A673 (cell line): ENCODE measurements at regions not wholly inside any gene's neighbourhood (a gene's known extent, or its start where the extent isn't known, plus 50 kb on each side); places are given as distances from the start of the nearest gene placed in this dataset.

Source experiments
- EZH2 ChIP-seq: fragments of 200-600 bp; sonication (generic); IDR thresholded peaks from 2 replicates; pipeline ENCODE4 v1.6.1; 2017; ENCODE audit warnings: borderline replicate concordance, low read depth, mild to moderate bottlenecking, mixed read lengths, antibody characterized with exemption, low read length; ENCODE audit not compliant: poor library complexity, severe bottlenecking
- TF ChIP-seq, protein P1 (sequence below): fragments of 300-800, 200-600 bp; sonication (generic); conservative IDR thresholded peaks from 2 replicates; pipeline ENCODE4 v1.5.1; 2017; ENCODE audit warnings: low read depth, mild to moderate bottlenecking, antibody characterized with exemption, low read length, moderate library complexity, mixed read lengths

DNA sequence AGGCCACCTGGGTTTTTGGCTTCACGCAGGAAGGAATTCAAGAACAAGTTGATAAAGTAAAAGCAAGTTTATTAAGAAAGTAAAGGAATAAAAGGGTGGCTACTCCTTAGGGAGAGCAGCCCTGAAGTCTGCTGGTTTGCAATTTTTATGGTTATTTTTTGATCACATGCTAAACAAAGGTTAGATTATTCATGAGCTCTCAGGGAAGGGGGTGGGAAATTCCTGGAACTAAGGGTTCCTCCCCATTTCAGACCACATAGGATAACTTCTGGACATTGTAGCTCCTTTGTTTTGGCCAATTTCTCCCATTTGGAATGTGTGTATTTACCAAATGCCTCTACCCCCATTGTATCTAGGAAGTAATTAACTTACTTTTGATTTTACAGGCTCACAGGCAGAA is 63.9 kb upstream of the SYK start:
- TF ChIP-seq, protein P1, sequence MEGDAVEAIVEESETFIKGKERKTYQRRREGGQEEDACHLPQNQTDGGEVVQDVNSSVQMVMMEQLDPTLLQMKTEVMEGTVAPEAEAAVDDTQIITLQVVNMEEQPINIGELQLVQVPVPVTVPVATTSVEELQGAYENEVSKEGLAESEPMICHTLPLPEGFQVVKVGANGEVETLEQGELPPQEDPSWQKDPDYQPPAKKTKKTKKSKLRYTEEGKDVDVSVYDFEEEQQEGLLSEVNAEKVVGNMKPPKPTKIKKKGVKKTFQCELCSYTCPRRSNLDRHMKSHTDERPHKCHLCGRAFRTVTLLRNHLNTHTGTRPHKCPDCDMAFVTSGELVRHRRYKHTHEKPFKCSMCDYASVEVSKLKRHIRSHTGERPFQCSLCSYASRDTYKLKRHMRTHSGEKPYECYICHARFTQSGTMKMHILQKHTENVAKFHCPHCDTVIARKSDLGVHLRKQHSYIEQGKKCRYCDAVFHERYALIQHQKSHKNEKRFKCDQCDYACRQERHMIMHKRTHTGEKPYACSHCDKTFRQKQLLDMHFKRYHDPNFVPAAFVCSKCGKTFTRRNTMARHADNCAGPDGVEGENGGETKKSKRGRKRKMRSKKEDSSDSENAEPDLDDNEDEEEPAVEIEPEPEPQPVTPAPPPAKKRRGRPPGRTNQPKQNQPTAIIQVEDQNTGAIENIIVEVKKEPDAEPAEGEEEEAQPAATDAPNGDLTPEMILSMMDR, result no peak
- TF ChIP-seq EZH2, result no peak
